ENCODE measurements at regions not wholly inside any gene's neighbourhood (a gene's known extent, or its start where the extent isn't known, plus 50 kb on each side); places are given as distances from the start of the nearest gene placed in this dataset.

- TF ChIP-seq CHD7 (IDR thresholded peaks at IDR 0.05; ENCODE audit: insufficient replicate concordance, low read length), result no peak
- TF ChIP-seq TEAD4 (IDR thresholded peaks at IDR 0.05; ENCODE audit: low read depth, low read length), result no peak
- TF ChIP-seq SIRT6 (IDR thresholded peaks at IDR 0.05; ENCODE audit: low read length), result no peak
- TF ChIP-seq TAF1 (IDR thresholded peaks at IDR 0.05; ENCODE audit: low read depth, low read length), result no peak
- TF ChIP-seq KDM5A (IDR thresholded peaks at IDR 0.05; ENCODE audit: low read length), result no peak
Observed at GRCh38 chr5:136646915-136647314, 281.6 kb upstream of the TRPC7 start (continued).

Measured in H1 (cell line).